ENCODE measurements at regions not wholly inside any gene's neighbourhood (a gene's known extent, or its start where the extent isn't known, plus 50 kb on each side); places are given as distances from the start of the nearest gene placed in this dataset.

DNA sequence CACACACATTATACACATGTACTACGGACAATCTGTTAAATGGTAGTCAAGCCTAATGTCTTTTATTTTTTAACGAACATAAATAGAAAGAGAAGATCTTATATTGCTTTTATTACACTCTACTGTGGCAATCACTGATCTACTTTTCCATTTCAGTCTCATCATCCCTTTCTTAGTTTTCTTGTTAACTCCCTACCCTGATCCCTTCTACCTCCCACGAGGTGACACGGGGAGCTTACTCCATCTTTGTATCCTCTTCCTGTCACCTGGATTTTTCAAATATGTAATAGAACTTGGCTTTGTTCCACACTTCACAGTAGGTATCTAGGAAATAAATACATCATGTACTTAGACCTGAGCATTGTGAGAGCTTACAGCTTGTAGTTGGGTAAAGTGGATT is 211.0 kb downstream of the PIK3R1 start:
- WGBS, 5 donors = 85 to 91% (median 88%) methylated on average over 4 of the region's 4 CpGs
- H3K27ac ChIP-seq = no peak overlapping the region
- TF ChIP-seq POLR2AphosphoS5 (IDR thresholded peaks at IDR 0.05) (no peak), POLR2A (IDR thresholded peaks at IDR 0.05) (no peak), CTCF (IDR thresholded peaks at IDR 0.05 in 8 of 11, conservative IDR thresholded peaks at IDR 0.05 in 3 of 11) (no peak)
- DNase-seq = no peak
- intact Hi-C loops (cut with DNase I; ENCODE audit: low total_unique reads) = no loop called here
- H3K4me1 ChIP-seq = peaks cover 0 to 23% (median 15%) of the 10 kb centered on the region in 6 donors
- H3K4me3 ChIP-seq = no peak overlapping the region
- no peaks in the 10 kb centered on the region for H3K36me3 ChIP-seq
- no peaks in the 10 kb centered on the region for H3K9me3 ChIP-seq
- no peaks in the 10 kb centered on the region for H3K27me3 ChIP-seq (replicated peaks in 1 of 7)

- intact Hi-C loops (cut with DNase I; ENCODE audit: low total_unique reads) = no loop called here
- Histone ChIP-seq H3K4me3 (no peak overlapping the region), H3K9me3 (no peaks in the 10 kb centered on the region), H3K4me1 (peaks cover 0 to 35% (median 26%) of the 10 kb centered on the region in 6 donors), H3K27ac (no peak overlapping the region), H3K27me3 (replicated peaks in 1 of 7) (no peaks in the 10 kb centered on the region), H3K36me3 (no peaks in the 10 kb centered on the region)
- DNase-seq = no peak
- TF ChIP-seq POLR2AphosphoS5 (IDR thresholded peaks at IDR 0.05) (no peak), CTCF (IDR thresholded peaks at IDR 0.05 in 8 of 11, conservative IDR thresholded peaks at IDR 0.05 in 3 of 11) (no peak), POLR2A (IDR thresholded peaks at IDR 0.05) (no peak)
- WGBS, 5 donors = 90 to 95% (median 93%) methylated on average over 9 of the region's 9 CpGs
These were observed 212.8 kb downstream of the PIK3R1 start for GRCh38 chr5:68428231-68428811.

- no peak for DNase-seq
- intact Hi-C loops (cut with DNase I; ENCODE audit: low total_unique reads) = no loop called here
- Histone ChIP-seq H3K9me3 (no peaks in the 10 kb centered on the region), H3K36me3 (no peaks in the 10 kb centered on the region), H3K27me3 (replicated peaks in 1 of 7) (no peaks in the 10 kb centered on the region), H3K27ac (no peak overlapping the region), H3K4me1 (peaks cover 7 to 47% (median 36%) of the 10 kb centered on the region in 6 donors), H3K4me3 (no peak overlapping the region)
- WGBS, 5 donors = 93 to 98% (median 96%) methylated on average over 2 of the region's 2 CpGs
- TF ChIP-seq POLR2AphosphoS5 (IDR thresholded peaks at IDR 0.05) (no peak), POLR2A (IDR thresholded peaks at IDR 0.05) (no peak)
These were observed 214.0 kb downstream of the PIK3R1 start for GRCh38 chr5:68429510-68429909.

- WGBS, 5 donors = 46 to 66% (median 50%) methylated on average over 1 of the region's 1 CpG
- Histone ChIP-seq H3K4me1 (peaks cover 15 to 48% (median 37%) of the 10 kb centered on the region in 6 donors), H3K27ac (no peak overlapping the region), H3K9me3 (no peaks in the 10 kb centered on the region), H3K27me3 (replicated peaks in 1 of 7) (no peaks in the 10 kb centered on the region), H3K4me3 (no peak overlapping the region), H3K36me3 (no peaks in the 10 kb centered on the region)
- DNase-seq = no peak
- TF ChIP-seq POLR2A (IDR thresholded peaks at IDR 0.05) (no peak), CTCF (IDR thresholded peaks at IDR 0.05 in 8 of 11, conservative IDR thresholded peaks at IDR 0.05 in 3 of 11) (no peak), POLR2AphosphoS5 (IDR thresholded peaks at IDR 0.05) (no peak)
- intact Hi-C loops (cut with DNase I; ENCODE audit: low total_unique reads) = no loop called here
These were observed 214.7 kb downstream of the PIK3R1 start for GRCh38 chr5:68430279-68430678.
